ENCODE measurements at regions not wholly inside any gene's neighbourhood (a gene's known extent, or its start where the extent isn't known, plus 50 kb on each side); places are given as distances from the start of the nearest gene placed in this dataset.

GRCh38 chr3:196147116-196147515 lies 64.1 kb downstream of the ZDHHC19 start:
- Histone ChIP-seq H3K27me3 (ENCODE audit: insufficient read depth, insufficient read length) (no peaks in the 10 kb centered on the region), H3K9ac (ENCODE audit: insufficient read length, low read depth) (no peak overlapping the region), H3K36me3 (ENCODE audit: insufficient read depth, insufficient read length, low read length) (no peaks in the 10 kb centered on the region), H3K4me1 (ENCODE audit: insufficient read depth, insufficient read length) (peaks cover 15% of the 10 kb centered on the region), H3K4me3 (ENCODE audit: insufficient read length, low read depth) (no peak overlapping the region), H3K9me3 (ENCODE audit: insufficient read depth, low read length) (0 out of 2 replicates have a peak, but pooled peaks cover 9% of the 10 kb centered on the region)
- no peak for DNase-seq (ENCODE audit: low read depth, low spot score)
- no peak for TF ChIP-seq SUZ12 (IDR thresholded peaks at IDR 0.05; ENCODE audit: extremely low read depth, insufficient read depth, insufficient read length)
- no peak for TF ChIP-seq YY1 (IDR thresholded peaks at IDR 0.05; ENCODE audit: insufficient read depth, insufficient read length)
- TF ChIP-seq ZNF274 (IDR thresholded peaks at IDR 0.05; ENCODE audit: low read depth, low read length) = no peak

GRCh38 chr3:196145468-196146262 lies 63.8 kb upstream of the TFRC start:
- TF ChIP-seq YY1 (IDR thresholded peaks at IDR 0.05; ENCODE audit: insufficient read depth, insufficient read length) (no peak), SUZ12 (IDR thresholded peaks at IDR 0.05; ENCODE audit: extremely low read depth, insufficient read depth, insufficient read length) (no peak), ZNF274 (IDR thresholded peaks at IDR 0.05; ENCODE audit: low read depth, low read length) (no peak)
- Histone ChIP-seq H3K4me3 (ENCODE audit: insufficient read length, low read depth) (no peak overlapping the region), H3K9ac (ENCODE audit: insufficient read length, low read depth) (no peak overlapping the region)

GRCh38 chr3:196144383-196145105 lies 62.7 kb upstream of the TFRC start:
- H3K9ac ChIP-seq (ENCODE audit: insufficient read length, low read depth) = no peak overlapping the region
- DNase-seq (ENCODE audit: low read depth, low spot score) = no peak
- no peaks in the 10 kb centered on the region for H3K36me3 ChIP-seq (ENCODE audit: insufficient read depth, insufficient read length, low read length)

More at GRCh38 chr3:196145468-196146262, 63.8 kb upstream of the TFRC start:
- no peaks in the 10 kb centered on the region for H3K36me3 ChIP-seq (ENCODE audit: insufficient read depth, insufficient read length, low read length)
- H3K27me3 ChIP-seq (ENCODE audit: insufficient read depth, insufficient read length) = no peaks in the 10 kb centered on the region
- DNase-seq (ENCODE audit: low read depth, low spot score) = no peak
- 0 out of 2 replicates have a peak, but pooled peaks cover 9% of the 10 kb centered on the region for H3K9me3 ChIP-seq (ENCODE audit: insufficient read depth, low read length)
- H3K4me1 ChIP-seq (ENCODE audit: insufficient read depth, insufficient read length) = peaks cover 22% of the 10 kb centered on the region

GRCh38 chr3:196143708-196144382 lies 62.0 kb upstream of the TFRC start:
- DNase-seq (ENCODE audit: low read depth, low spot score) = no peak
- TF ChIP-seq YY1 (IDR thresholded peaks at IDR 0.05; ENCODE audit: insufficient read depth, insufficient read length) = no peak
- no peak for TF ChIP-seq SUZ12 (IDR thresholded peaks at IDR 0.05; ENCODE audit: extremely low read depth, insufficient read depth, insufficient read length)
- TF ChIP-seq ZNF274 (IDR thresholded peaks at IDR 0.05; ENCODE audit: low read depth, low read length) = no peak
- Histone ChIP-seq H3K9ac (ENCODE audit: insufficient read length, low read depth) (no peak overlapping the region), H3K36me3 (ENCODE audit: insufficient read depth, insufficient read length, low read length) (no peaks in the 10 kb centered on the region), H3K4me3 (ENCODE audit: insufficient read length, low read depth) (no peak overlapping the region), H3K9me3 (ENCODE audit: insufficient read depth, low read length) (no peaks in the 10 kb centered on the region), H3K27me3 (ENCODE audit: insufficient read depth, insufficient read length) (no peaks in the 10 kb centered on the region), H3K4me1 (ENCODE audit: insufficient read depth, insufficient read length) (peaks cover 23% of the 10 kb centered on the region)

More at GRCh38 chr3:196144383-196145105, 62.7 kb upstream of the TFRC start:
- TF ChIP-seq SUZ12 (IDR thresholded peaks at IDR 0.05; ENCODE audit: extremely low read depth, insufficient read depth, insufficient read length) (no peak), YY1 (IDR thresholded peaks at IDR 0.05; ENCODE audit: insufficient read depth, insufficient read length) (no peak), ZNF274 (IDR thresholded peaks at IDR 0.05; ENCODE audit: low read depth, low read length) (no peak)
- H3K4me3 ChIP-seq (ENCODE audit: insufficient read length, low read depth) = no peak overlapping the region
- no peaks in the 10 kb centered on the region for H3K9me3 ChIP-seq (ENCODE audit: insufficient read depth, low read length)
- peaks cover 22% of the 10 kb centered on the region for H3K4me1 ChIP-seq (ENCODE audit: insufficient read depth, insufficient read length)
- H3K27me3 ChIP-seq (ENCODE audit: insufficient read depth, insufficient read length) = no peaks in the 10 kb centered on the region

- H3K4me1 ChIP-seq (ENCODE audit: insufficient read depth, insufficient read length) = peaks cover 24% of the 10 kb centered on the region
- no peaks in the 10 kb centered on the region for H3K9me3 ChIP-seq (ENCODE audit: insufficient read depth, low read length)
- H3K27me3 ChIP-seq (ENCODE audit: insufficient read depth, insufficient read length) = no peaks in the 10 kb centered on the region
- H3K36me3 ChIP-seq (ENCODE audit: insufficient read depth, insufficient read length, low read length) = no peaks in the 10 kb centered on the region
- H3K9ac ChIP-seq (ENCODE audit: insufficient read length, low read depth) = peak overlapping the region; percentile 46
- TF ChIP-seq ZNF274 (IDR thresholded peaks at IDR 0.05; ENCODE audit: low read depth, low read length) = no peak
- no peak for TF ChIP-seq SUZ12 (IDR thresholded peaks at IDR 0.05; ENCODE audit: extremely low read depth, insufficient read depth, insufficient read length)
- TF ChIP-seq YY1 (IDR thresholded peaks at IDR 0.05; ENCODE audit: insufficient read depth, insufficient read length) = no peak
- DNase-seq (ENCODE audit: low read depth, low spot score) = no peak
- no peak overlapping the region for H3K4me3 ChIP-seq (ENCODE audit: insufficient read length, low read depth)
Measured at GRCh38 chr3:196142202-196142956, 60.5 kb upstream of the TFRC start.

- Histone ChIP-seq H3K36me3 (ENCODE audit: insufficient read depth, insufficient read length, low read length) (no peaks in the 10 kb centered on the region), H3K4me3 (ENCODE audit: insufficient read length, low read depth) (no peak overlapping the region), H3K27me3 (ENCODE audit: insufficient read depth, insufficient read length) (no peaks in the 10 kb centered on the region), H3K9me3 (ENCODE audit: insufficient read depth, low read length) (no peaks in the 10 kb centered on the region), H3K9ac (ENCODE audit: insufficient read length, low read depth) (no peak overlapping the region), H3K4me1 (ENCODE audit: insufficient read depth, insufficient read length) (peaks cover 24% of the 10 kb centered on the region)
- no peak for DNase-seq (ENCODE audit: low read depth, low spot score)
- TF ChIP-seq ZNF274 (IDR thresholded peaks at IDR 0.05; ENCODE audit: low read depth, low read length) = no peak
- TF ChIP-seq YY1 (IDR thresholded peaks at IDR 0.05; ENCODE audit: insufficient read depth, insufficient read length) = no peak
- no peak for TF ChIP-seq SUZ12 (IDR thresholded peaks at IDR 0.05; ENCODE audit: extremely low read depth, insufficient read depth, insufficient read length)
Measured at GRCh38 chr3:196141866-196142201, 59.9 kb upstream of the TFRC start.

Measured in NT2/D1 (cell line).